K562 (cell line): ENCODE measurements at regions not wholly inside any gene's neighbourhood (a gene's known extent, or its start where the extent isn't known, plus 50 kb on each side); places are given as distances from the start of the nearest gene placed in this dataset.

Source experiments
- ATAC-seq: fragments of 200-7000 bp; cut with Tn5 transposase; 3 replicates; pipeline ENCODE4 v1.9.1; 2020; ENCODE audit warnings: moderate library complexity
- BruUV-seq: library from RNA; stranded (reverse); fragments of 400-500 nt; replicated peaks from 2 replicates; lab custom pipeline; 2021; lab: Mats Ljungman, UMichigan
- CTCF ChIA-PET: fragments of 300-600 bp; formaldehyde crosslinking; extraction: SDS; loops from one replicate; lab custom pipeline; 2021; ENCODE audit warnings: low intra/inter-chr PET ratio; lab: Yijun Ruan, JAX
- POLR2A ChIA-PET: fragments of 300-600, 350-650 bp; sonication (Branson Sonifier 250); formaldehyde crosslinking; extraction: SDS; loops from one replicate; lab custom pipeline; 2021; ENCODE audit warnings: antibody characterized with exemption, inconsistent platforms; lab: Yijun Ruan, JAX
- DNase-seq, 4 experiments: peaks; one replicate each; pipeline versions ENCODE4 v3.0.0 to v3.0.0-alpha.2; 2011 to 2018; ENCODE audit warnings: low spot score in 3 of 4, mixed read lengths in 3 of 4; ENCODE audit errors: extremely low read depth in 1 of 4
- FAIRE-seq: peaks from 2 replicates; lab custom pipeline; 2011; peaks lifted over from hg19 to GRCh38; lab: Jason Lieb, UNC
- H2AFZ ChIP-seq: 2 replicates; pipeline ENCODE4 v1.6.0; 2011; ENCODE audit warnings: low read depth, low read length, control low read depth, inconsistent platforms
- H3K27ac ChIP-seq: fragments of 200-600 bp; 3 replicates; pipeline ENCODE4 v1.8.0; 2011; ENCODE audit warnings: low read depth, mild to moderate bottlenecking, control low read depth, inconsistent platforms, low read length, moderate library complexity, mixed read lengths; ENCODE audit errors: extremely low read depth
- H3K27me3 ChIP-seq, 2 experiments: fragments of 300-600 bp in 1 of 2; 2 replicates in 1 of 2; 3 replicates in 1 of 2; pipeline versions ENCODE4 v1.6.0 to v1.8.0; 2011; ENCODE audit warnings: inconsistent platforms in 2 of 2, low read length in 2 of 2, mild to moderate bottlenecking in 1 of 2, mixed read lengths in 1 of 2, moderate library complexity in 1 of 2; ENCODE audit not compliant: control insufficient read depth in 2 of 2, insufficient read depth in 2 of 2
- H3K36me3 ChIP-seq: fragments of 300-600 bp; 3 replicates; pipeline ENCODE4 v1.8.0; 2011; ENCODE audit warnings: mild to moderate bottlenecking, low read length, inconsistent platforms; ENCODE audit not compliant: control insufficient read depth, insufficient read depth
- H3K4me1 ChIP-seq, 2 experiments: fragments of 200-600 bp in 1 of 2; replicated peaks in 1 of 2; 2 replicates in 1 of 2; 3 replicates in 1 of 2; pipeline versions ENCODE4 v1.5.1 to v1.8.0; 2011; ENCODE audit warnings: inconsistent platforms in 2 of 2, low read length in 2 of 2, mild to moderate bottlenecking in 1 of 2, mixed read lengths in 1 of 2, moderate library complexity in 1 of 2; ENCODE audit not compliant: control insufficient read depth in 2 of 2, insufficient read depth in 2 of 2
- H3K4me2 ChIP-seq: 2 replicates; pipeline ENCODE4 v1.6.1; 2011; ENCODE audit warnings: low read length, control low read depth, inconsistent platforms, mixed read lengths; ENCODE audit not compliant: insufficient read depth
- H3K4me3 ChIP-seq: fragments of 200-600 bp; sonication (generic), shearing (Covaris generic); 2 replicates; pipeline ENCODE4 v1.5.1; 2016; ENCODE audit warnings: control low read depth, inconsistent platforms
- H3K79me2 ChIP-seq: fragments of 200-600 bp; 3 replicates; pipeline ENCODE4 v1.8.0; 2011; ENCODE audit warnings: low read length, inconsistent platforms; ENCODE audit not compliant: control insufficient read depth, insufficient read depth
- H3K9ac ChIP-seq, 2 experiments: 2 replicates each; pipeline versions ENCODE4 v1.6.0 to v1.6.1; 2011; ENCODE audit warnings: low read depth in 2 of 2, low read length in 2 of 2, control low read depth in 1 of 2, inconsistent platforms in 1 of 2, mild to moderate bottlenecking in 1 of 2, mixed read lengths in 1 of 2; ENCODE audit not compliant: insufficient read depth in 1 of 2
- H3K9me1 ChIP-seq: one replicate; pipeline ENCODE4 v1.6.0; 2011; ENCODE audit warnings: inconsistent platforms, mild to moderate bottlenecking, low read length, moderate library complexity; ENCODE audit not compliant: control insufficient read depth, insufficient read depth
- H3K9me3 ChIP-seq: replicated peaks from 2 replicates; pipeline ENCODE4 v1.5.1; 2011; ENCODE audit warnings: low read depth, low read length, inconsistent platforms; ENCODE audit not compliant: control insufficient read depth, insufficient read depth
- H4K20me1 ChIP-seq: replicated peaks from 2 replicates; pipeline ENCODE4 v1.6.1; 2011; ENCODE audit warnings: low read length, inconsistent platforms, mixed read lengths; ENCODE audit not compliant: control insufficient read depth, insufficient read depth
- ATF4 ChIP-seq: fragments of 450-650 bp; formaldehyde crosslinking; IDR thresholded peaks from 2 replicates; pipeline ENCODE4 v1.4.0; 2022; ENCODE audit warnings: mild to moderate bottlenecking, moderate library complexity
- CUX1 ChIP-seq: fragments of 200-800 bp; sonication (Bioruptor generic); IDR thresholded peaks from 2 replicates; pipeline ENCODE4 v1.6.1; 2016; ENCODE audit warnings: missing genetic modification characterization, missing compliant biosample characterization
- ELF1 ChIP-seq: fragments of 200-800 bp; sonication (Bioruptor generic); IDR thresholded peaks from 2 replicates; pipeline ENCODE4 v1.6.1; 2016; ENCODE audit warnings: missing genetic modification characterization, missing compliant biosample characterization
- IRF1 ChIP-seq: sonication (generic); formaldehyde crosslinking; IDR thresholded peaks from 2 replicates; pipeline ENCODE4 v1.8.0; 2022; ENCODE audit warnings: missing genetic modification reagents, mild to moderate bottlenecking, borderline replicate concordance
- MAFG ChIP-seq: fragments of 450-650 bp; conservative IDR thresholded peaks from 2 replicates; pipeline ENCODE4 v1.6.1; 2016; ENCODE audit warnings: missing genetic modification characterization, missing compliant biosample characterization
- POLR2AphosphoS2 ChIP-seq: IDR thresholded peaks from 2 replicates; pipeline ENCODE4 v1.6.1; 2012; ENCODE audit warnings: low read length, improper control_type of control experiment
- PTRF ChIP-seq: fragments of 450-650 bp; IDR thresholded peaks from 2 replicates; pipeline ENCODE4 v1.6.1; 2016; ENCODE audit warnings: mild to moderate bottlenecking, missing genetic modification characterization, missing compliant biosample characterization
- SETDB1 ChIP-seq: IDR thresholded peaks from one replicate; pipeline ENCODE4 v1.6.1; 2012; ENCODE audit warnings: low read length, control low read depth, inconsistent platforms
- SIRT6 ChIP-seq: IDR thresholded peaks from one replicate; pipeline ENCODE4 v1.6.1; 2012; ENCODE audit warnings: low read depth, mild to moderate bottlenecking, control low read depth, inconsistent platforms, low read length, moderate library complexity
- TAL1 ChIP-seq: fragments of 450-650 bp; IDR thresholded peaks from 2 replicates; pipeline ENCODE4 v1.6.1; 2016; ENCODE audit warnings: mild to moderate bottlenecking
- ZBTB43 ChIP-seq: sonication (generic); formaldehyde crosslinking; IDR thresholded peaks from 2 replicates; pipeline ENCODE4 v1.8.0; 2023; ENCODE audit warnings: mild to moderate bottlenecking, missing genetic modification reagents
- ZEB2 ChIP-seq: fragments of 450-650 bp; IDR thresholded peaks from 2 replicates; pipeline ENCODE4 v1.6.1; 2016
- ZNF644 ChIP-seq: fragments of 200-800 bp; sonication (Bioruptor generic); IDR thresholded peaks from 2 replicates; pipeline ENCODE4 v1.6.1; 2016; ENCODE audit warnings: low read depth, missing genetic modification characterization, missing compliant biosample characterization
- ZNF79 ChIP-seq: fragments of 250-450 bp; sonication (Bioruptor Pico); IDR thresholded peaks from 2 replicates; pipeline ENCODE4 v1.4.0; 2020; ENCODE audit warnings: low read depth, mild to moderate bottlenecking, moderate library complexity
- ZSCAN29 ChIP-seq: fragments of 450-650 bp; IDR thresholded peaks from 2 replicates; pipeline ENCODE4 v1.6.1; 2017
- WGBS: fragments of 100-300 bp; shearing (Covaris generic); methylation state at CpG from one replicate; pipeline ENCODE4 v1.1.6; 2016; ENCODE audit warnings: low coverage, mixed read lengths; ENCODE audit not compliant: insufficient coverage; ENCODE audit errors: missing lambda C conversion rate; 5-methylcytosine and 5-hydroxymethylcytosine counted together
- in situ Hi-C: fragments of 300-500 bp; cut with MboI; formaldehyde crosslinking; loops from 4 replicates; pipeline ENCODE4 v1.15.0; 2018; ENCODE audit warnings: inconsistent platforms, mixed read lengths
- intact Hi-C: fragments of 100-400 bp; cut with micrococcal nuclease; formaldehyde crosslinking; loops from 2 replicates; pipeline ENCODE4 v1.14.2; 2022

- BruUV-seq = no TSS peak
- FAIRE-seq = no peak
Observed at GRCh38 chr7:81293806-81294205, 375.0 kb upstream of the SEMA3C start.

More at GRCh38 chr7:81293806-81294205, 375.0 kb upstream of the SEMA3C start:
- Histone ChIP-seq H2AFZ (no peak overlapping the region), H3K4me2 (no peak overlapping the region), H3K79me2 (no peaks in the 10 kb centered on the region), H3K9me3 (no peaks in the 10 kb centered on the region), H3K36me3 (no peaks in the 10 kb centered on the region), H3K4me3 (no peak overlapping the region), H3K9me1 (no peaks in the 10 kb centered on the region), H4K20me1 (no peaks in the 10 kb centered on the region), H3K4me1 (no peaks in the 10 kb centered on the region), H3K27me3 (no peaks in the 10 kb centered on the region), H3K9ac (no peak overlapping the region), H3K27ac (no peak overlapping the region)
- 13% methylated on average over 1 of the region's 1 CpG for WGBS
- intact Hi-C loops (no loop called here), in situ Hi-C loops (no loop called here)
- ChIA-PET CTCF (no interaction called here), POLR2A (no interaction called here)
- DNase-seq (no peak), ATAC-seq (no peak)
- TF ChIP-seq ZBTB43 = no peak
- TF ChIP-seq ATF4 (CRISPR knock-in tag) = no peak
- TF ChIP-seq MAFG (tag) = no peak
- TF ChIP-seq ELF1 (tag) = no peak
- TF ChIP-seq ZNF79 (CRISPR knock-in tag) = no peak
- no peak for TF ChIP-seq TAL1
- TF ChIP-seq CUX1 (CRISPR knock-in tag) = no peak
- TF ChIP-seq PTRF (tag) = no peak
- no peak for TF ChIP-seq ZEB2
- no peak for TF ChIP-seq SIRT6
- TF ChIP-seq ZSCAN29 = no peak
- no peak for TF ChIP-seq SETDB1
- no peak for TF ChIP-seq ZNF644 (tag)
- TF ChIP-seq POLR2AphosphoS2 = no peak
- no peak for TF ChIP-seq IRF1 (CRISPR knock-in tag)
